GM12878 (cell line): ENCODE measurements at regions not wholly inside any gene's neighbourhood (a gene's known extent, or its start where the extent isn't known, plus 50 kb on each side); places are given as distances from the start of the nearest gene placed in this dataset.

ENCODE experiments used
- ATAC-seq: fragments of 200-7000 bp; cut with Tn5 transposase; 3 replicates; pipeline ENCODE4 v1.9.1; 2020; ENCODE audit warnings: mild to moderate bottlenecking, moderate library complexity
- BruUV-seq: library from RNA; stranded (reverse); fragments of 400-500 nt; replicated peaks from 2 replicates; lab custom pipeline; 2021; lab: Mats Ljungman, UMichigan
- CTCF ChIA-PET: fragments of 300-600 bp; sonication (Branson Sonifier 250); formaldehyde crosslinking; extraction: SDS; loops from one replicate; lab custom pipeline; 2021; ENCODE audit warnings: inconsistent platforms; lab: Yijun Ruan, JAX
- POLR2A ChIA-PET: fragments of 350-600 bp; formaldehyde crosslinking; extraction: SDS; loops from one replicate; lab custom pipeline; 2021; ENCODE audit warnings: inconsistent platforms; lab: Charles Lee
- RAD21 ChIA-PET: fragments of 300-600 bp; sonication (Branson Sonifier 250); formaldehyde crosslinking; loops from one replicate; lab custom pipeline; 2023; ENCODE audit warnings: antibody characterized with exemption; ENCODE audit not compliant: unreplicated experiment; lab: Charles Lee
- SMC1A ChIA-PET: fragments of 300-600 bp; sonication (Branson Sonifier 250); formaldehyde crosslinking; loops from one replicate; lab custom pipeline; 2023; ENCODE audit not compliant: unreplicated experiment, uncharacterized antibody; lab: Charles Lee
- DNase-seq: peaks from one replicate; pipeline ENCODE4 v3.0.0-alpha.2; 2011; ENCODE audit warnings: low read depth, low spot score
- FAIRE-seq: peaks from 3 replicates; lab custom pipeline; 2011; peaks lifted over from hg19 to GRCh38; lab: Jason Lieb, UNC
- H2AFZ ChIP-seq: 2 replicates; pipeline ENCODE4 v1.6.0; 2011; ENCODE audit warnings: low read depth, low read length, control low read depth; ENCODE audit not compliant: control insufficient read depth
- H3K27ac ChIP-seq: 2 replicates; pipeline ENCODE4 v1.5.1; 2011; ENCODE audit warnings: control low read depth; ENCODE audit not compliant: control insufficient read depth, insufficient read depth
- H3K27me3 ChIP-seq, 2 experiments: replicated peaks in 1 of 2; 2 replicates each; pipeline versions ENCODE4 v1.6.0 to v1.6.1; 2011; ENCODE audit warnings: low read length in 1 of 2; ENCODE audit not compliant: control insufficient read depth in 2 of 2, insufficient read depth in 2 of 2
- H3K36me3 ChIP-seq, 2 experiments: 2 replicates each; pipeline ENCODE4 v1.5.1; 2011; ENCODE audit warnings: low read length in 1 of 2; ENCODE audit not compliant: control insufficient read depth in 2 of 2, insufficient read depth in 2 of 2
- H3K4me1 ChIP-seq: 2 replicates; pipeline ENCODE4 v1.6.1; 2011; ENCODE audit warnings: mild to moderate bottlenecking, low read length, moderate library complexity, mixed read lengths; ENCODE audit not compliant: control insufficient read depth, insufficient read depth
- H3K4me2 ChIP-seq: 2 replicates; pipeline ENCODE4 v1.6.0; 2011; ENCODE audit warnings: control low read depth; ENCODE audit not compliant: control insufficient read depth, insufficient read depth
- H3K4me3 ChIP-seq: fragments of 200-600 bp; sonication (generic); 2 replicates; pipeline ENCODE4 v1.5.1; 2016
- H3K79me2 ChIP-seq: 2 replicates; pipeline ENCODE4 v1.6.0; 2011; ENCODE audit warnings: low read length; ENCODE audit not compliant: control insufficient read depth, insufficient read depth
- H3K9ac ChIP-seq: 2 replicates; pipeline ENCODE4 v1.8.0; 2011; ENCODE audit warnings: low read length, control low read depth, mixed read lengths; ENCODE audit not compliant: control insufficient read depth, insufficient read depth
- H3K9me3 ChIP-seq: replicated peaks from 3 replicates; pipeline ENCODE4 v1.5.1; 2011; ENCODE audit warnings: mild to moderate bottlenecking, low read length; ENCODE audit not compliant: control insufficient read depth, insufficient read depth
- H4K20me1 ChIP-seq: 2 replicates; pipeline ENCODE4 v1.6.0; 2011; ENCODE audit not compliant: control insufficient read depth, insufficient read depth
- CTCF ChIP-seq, 3 experiments: IDR thresholded peaks in 2 of 3; conservative IDR thresholded peaks in 1 of 3; 2 replicates each; pipeline ENCODE4 v1.5.1; 2011; ENCODE audit warnings: low read depth in 3 of 3, low read length in 3 of 3, mild to moderate bottlenecking in 3 of 3, control low read depth in 2 of 3, moderate library complexity in 2 of 3, inconsistent platforms in 1 of 3, mixed read lengths in 1 of 3; ENCODE audit not compliant: control insufficient read depth in 2 of 3, insufficient read depth in 1 of 3; ENCODE audit errors: extremely low read depth in 1 of 3
- POLR2AphosphoS2 ChIP-seq: IDR thresholded peaks from 2 replicates; pipeline ENCODE4 v1.6.1; 2011; ENCODE audit warnings: low read depth, mild to moderate bottlenecking, low read length, improper control_type of control experiment, moderate library complexity
- RAD21 ChIP-seq: IDR thresholded peaks from 2 replicates; pipeline ENCODE4 v1.6.1; 2011; ENCODE audit warnings: mild to moderate bottlenecking, low read depth, low read length, moderate library complexity; ENCODE audit not compliant: insufficient read depth
- SMC3 ChIP-seq: IDR thresholded peaks from 2 replicates; pipeline ENCODE4 v1.6.1; 2011; ENCODE audit warnings: low read length, improper control_type of control experiment, borderline replicate concordance
- WGBS: methylation state at CpG from one replicate; pipeline ENCODE4 v1.1.6; 2016; ENCODE audit warnings: low lambda C conversion rate; ENCODE audit not compliant: insufficient replicate concordance, insufficient coverage; ENCODE audit errors: missing lambda C conversion rate; 5-methylcytosine and 5-hydroxymethylcytosine counted together
- in situ Hi-C: fragments of 300-500 bp; cut with MboI; formaldehyde crosslinking; loops from 9 replicates; pipeline ENCODE4 v1.14.3; 2018; ENCODE audit warnings: mixed read lengths
- intact Hi-C: fragments of 100-400 bp; cut with micrococcal nuclease; formaldehyde crosslinking; loops from one replicate; pipeline ENCODE4 v1.14.2; 2022; ENCODE audit not compliant: unreplicated experiment

DNA sequence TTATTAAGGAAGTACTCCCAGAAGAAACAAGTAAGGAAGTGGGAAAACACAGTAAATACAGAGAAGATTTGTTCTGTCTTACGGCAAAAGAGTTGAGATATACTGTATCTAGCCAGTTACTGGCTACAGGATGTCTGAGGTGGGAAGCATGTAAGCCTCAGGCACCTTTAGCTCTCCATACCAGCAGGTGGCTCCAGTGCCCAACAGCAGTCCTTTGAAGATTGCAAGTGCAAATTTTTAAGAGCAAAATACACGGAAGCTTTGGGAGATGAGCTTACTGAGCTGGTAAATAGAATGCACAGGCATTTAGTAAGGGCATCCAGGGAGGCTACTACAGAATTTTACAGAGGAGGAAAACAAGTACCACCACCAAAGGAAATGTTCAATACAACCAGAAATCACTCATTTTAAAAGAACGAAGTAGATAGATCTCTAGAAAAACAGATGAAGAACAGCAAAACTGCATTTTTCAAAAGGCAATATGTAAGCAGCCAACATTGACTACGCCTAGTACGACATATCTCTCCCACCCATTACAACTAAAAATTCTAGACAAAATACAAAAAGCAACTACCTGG lies 57.9 kb upstream of the VSTM2B start:
- Histone ChIP-seq H3K9ac (no peak overlapping the region), H3K27me3 (no peaks in the 10 kb centered on the region), H3K27ac (no peak overlapping the region), H3K79me2 (no peaks in the 10 kb centered on the region), H3K36me3 (no peaks in the 10 kb centered on the region), H2AFZ (no peak overlapping the region), H3K4me3 (no peak overlapping the region), H4K20me1 (no peaks in the 10 kb centered on the region), H3K4me2 (no peak overlapping the region), H3K9me3 (no peaks in the 10 kb centered on the region), H3K4me1 (no peaks in the 10 kb centered on the region)
- TF ChIP-seq POLR2AphosphoS2 (no peak), CTCF (IDR thresholded peaks at IDR 0.05 in 2 of 3, conservative IDR thresholded peaks at IDR 0.05 in 1 of 3; ENCODE audit: control insufficient read depth in 2 of 3, extremely low read depth in 1 of 3, insufficient read depth in 1 of 3, low read depth in 3 of 3, low read length in 3 of 3) (peak; percentile 34 to 43 (median 36); a peak in 4 of 6 replicates), RAD21 (peak; percentile 48), SMC3 (peak; percentile 45; the same call in 1 of the 2 replicates)
- ChIA-PET POLR2A (no interaction called here), CTCF (interaction anchor here (1.0 to 1.1 kb wide), 3 partner anchors 9 to 248 kb away, joined by 3 to 5 read pairs (median 3); no protein-coding TSS in a partner anchor), RAD21 (interaction anchor here (0.6 kb wide), 1 partner anchor 146 kb away, joined by 3 read pairs; no protein-coding TSS in a partner anchor), SMC1A (interaction anchor here (0.9 kb wide), 1 partner anchor 248 kb away, joined by 4 read pairs; no protein-coding TSS in a partner anchor)
- DNase-seq (no peak), ATAC-seq (peak; percentile 59), FAIRE-seq (no peak)
- no TSS peak for BruUV-seq
- intact Hi-C loops: loop anchor here (5.0 kb wide), 1 partner anchor 59 kb away; the partner anchor contains the start of gene VSTM2B
- WGBS: 48% methylated on average over 5 of the region's 5 CpGs
- in situ Hi-C loops: no loop called here
